ENCODE measurements at regions not wholly inside any gene's neighbourhood (a gene's known extent, or its start where the extent isn't known, plus 50 kb on each side); places are given as distances from the start of the nearest gene placed in this dataset.

GRCh38 chr7:126368-126767 lies 66.0 kb upstream of the FAM20C start:
- peaks cover 6% of the 10 kb centered on the region; the same call in 1 of the 2 replicates for H3F3A ChIP-seq (replicated peaks; ENCODE audit: low read depth)

More at GRCh38 chr7:126368-126767, 66.0 kb upstream of the FAM20C start:
- Mint-ChIP-seq H3K4me3 (no peak overlapping the region), H3K27me3 (ENCODE audit: insufficient read depth, low read depth, poor library complexity) (peaks cover 9% of the 10 kb centered on the region), H3K36me3 (ENCODE audit: low read depth) (no peaks in the 10 kb centered on the region), H3K4me1 (peaks cover 25% of the 10 kb centered on the region), H3K9me3 (no peaks in the 10 kb centered on the region; the same call in 2 of the 3 replicates), H3K27ac (no peak overlapping the region)
- Histone ChIP-seq H3K4me2 (no peak overlapping the region), H3K79me2 (replicated peaks; ENCODE audit: insufficient read depth) (no peaks in the 10 kb centered on the region), H3K27ac (ENCODE audit: low read depth) (no peak overlapping the region), H3K4me3 (no peak overlapping the region), H3K36me3 (ENCODE audit: insufficient read depth) (no peaks in the 10 kb centered on the region), H2AFZ (no peak overlapping the region), H3K27me3 (ENCODE audit: insufficient read depth) (no peaks in the 10 kb centered on the region), H3K9me2 (ENCODE audit: insufficient read depth) (no peaks in the 10 kb centered on the region), H4K20me1 (replicated peaks; ENCODE audit: insufficient read depth) (no peaks in the 10 kb centered on the region), H3K4me1 (ENCODE audit: insufficient read depth) (peaks cover 18% of the 10 kb centered on the region)
- ATAC-seq (no peak), DNase-seq (ENCODE audit: low spot score) (no peak)
- TF ChIP-seq CREB1 (CRISPR knock-in tag; IDR thresholded peaks at IDR 0.05; ENCODE audit: low read depth), result no peak
- no peak for TF ChIP-seq JUNB (IDR thresholded peaks at IDR 0.05; ENCODE audit: unreplicated experiment)
- no peak for TF ChIP-seq ZNF114 (CRISPR knock-in tag; IDR thresholded peaks at IDR 0.05)
- TF ChIP-seq ETS1 (IDR thresholded peaks at IDR 0.05), result no peak
- no peak for TF ChIP-seq EZH2 (IDR thresholded peaks at IDR 0.05; ENCODE audit: low read depth, unreplicated experiment)
- TF ChIP-seq ZNF462 (CRISPR knock-in tag; IDR thresholded peaks at IDR 0.05), result no peak
- no peak for TF ChIP-seq POLR2AphosphoS5 (IDR thresholded peaks at IDR 0.05; ENCODE audit: low read depth)
- TF ChIP-seq STAT1 (IDR thresholded peaks at IDR 0.05; ENCODE audit: unreplicated experiment), result no peak
- no peak for TF ChIP-seq REST (IDR thresholded peaks at IDR 0.05; ENCODE audit: unreplicated experiment)
- no peak for TF ChIP-seq ZNF331 (CRISPR knock-in tag; IDR thresholded peaks at IDR 0.05; ENCODE audit: low read depth)
- no peak for TF ChIP-seq EZH2phosphoT487 (IDR thresholded peaks at IDR 0.05; ENCODE audit: unreplicated experiment)

All from GM23338 (cell line).